Neuronal stem cell (in vitro differentiated cells): ENCODE measurements at regions not wholly inside any gene's neighbourhood (a gene's known extent, or its start where the extent isn't known, plus 50 kb on each side); places are given as distances from the start of the nearest gene placed in this dataset.

Experiments
- DNase-seq: peaks from one replicate; pipeline ENCODE4 v3.0.0-alpha.2; 2013; ENCODE audit warnings: low spot score
- H2AFZ ChIP-seq: one replicate; pipeline ENCODE4 v1.6.1; 2013; ENCODE audit warnings: mild to moderate bottlenecking, low read length, inconsistent platforms
- H2AK5ac ChIP-seq: 2 replicates; pipeline ENCODE4 v1.6.1; 2013; ENCODE audit warnings: low read depth, mild to moderate bottlenecking, inconsistent platforms, low read length, moderate library complexity, mixed read lengths
- H2BK120ac ChIP-seq: 2 replicates; pipeline ENCODE4 v1.6.1; 2013; ENCODE audit warnings: low read depth, mild to moderate bottlenecking, inconsistent platforms, low read length, moderate library complexity, mixed read lengths
- H2BK12ac ChIP-seq: one replicate; pipeline ENCODE4 v1.6.1; 2013; ENCODE audit warnings: low read length, inconsistent platforms
- H2BK15ac ChIP-seq: 2 replicates; pipeline ENCODE4 v1.6.1; 2013; ENCODE audit warnings: mild to moderate bottlenecking, low read length, inconsistent platforms, mixed read lengths
- H2BK5ac ChIP-seq: one replicate; pipeline ENCODE4 v1.6.1; 2013; ENCODE audit warnings: inconsistent platforms, mild to moderate bottlenecking, low read length, moderate library complexity
- H3K14ac ChIP-seq: one replicate; pipeline ENCODE4 v1.6.1; 2013; ENCODE audit warnings: low read length, inconsistent platforms
- H3K18ac ChIP-seq: 2 replicates; pipeline ENCODE4 v1.6.1; 2013; ENCODE audit warnings: low read length, inconsistent platforms
- H3K23ac ChIP-seq: 2 replicates; pipeline ENCODE4 v1.6.1; 2013; ENCODE audit warnings: low read depth, mild to moderate bottlenecking, mixed read lengths, low read length, inconsistent platforms; ENCODE audit not compliant: poor library complexity
- H3K27ac ChIP-seq: replicated peaks from 3 replicates; pipeline ENCODE4 v1.5.1; 2013; ENCODE audit warnings: low read length, inconsistent platforms
- H3K27me3 ChIP-seq, 3 experiments: 2 replicates each; pipeline ENCODE4 v1.6.1; 2013; ENCODE audit warnings: low read length in 3 of 3, mild to moderate bottlenecking in 2 of 3, inconsistent platforms in 1 of 3, low read depth in 1 of 3, mixed read lengths in 1 of 3, moderate library complexity in 1 of 3; ENCODE audit not compliant: control insufficient read depth in 3 of 3, insufficient read depth in 3 of 3
- H3K36me3 ChIP-seq, 2 donors: replicated peaks in 1 of 2; 2 replicates each; pipeline ENCODE4 v1.6.1; 2013; ENCODE audit warnings: low read length in 2 of 2; ENCODE audit not compliant: control insufficient read depth in 2 of 2, insufficient read depth in 2 of 2
- H3K4ac ChIP-seq: 2 replicates; pipeline ENCODE4 v1.6.1; 2013; ENCODE audit warnings: inconsistent platforms, mild to moderate bottlenecking, low read length, moderate library complexity
- H3K4me1 ChIP-seq, 2 donors: 1 replicate in 1 of 2; 2 replicates in 1 of 2; pipeline ENCODE4 v1.6.1; 2013; ENCODE audit warnings: low read length in 2 of 2, low read depth in 1 of 2; ENCODE audit not compliant: control insufficient read depth in 2 of 2, insufficient read depth in 1 of 2
- H3K4me2 ChIP-seq: one replicate; pipeline ENCODE4 v1.6.1; 2013; ENCODE audit warnings: mild to moderate bottlenecking, low read length, inconsistent platforms; ENCODE audit not compliant: insufficient read depth, poor library complexity, severe bottlenecking
- H3K4me3 ChIP-seq, 2 donors: 2 replicates each; pipeline ENCODE4 v1.5.1; 2013; ENCODE audit warnings: low read length in 2 of 2, mild to moderate bottlenecking in 2 of 2, inconsistent platforms in 1 of 2, moderate library complexity in 1 of 2
- H3K79me1 ChIP-seq: one replicate; pipeline ENCODE4 v1.6.1; 2013; ENCODE audit warnings: low read depth, mild to moderate bottlenecking, inconsistent platforms, low read length, moderate library complexity
- H3K9ac ChIP-seq: one replicate; pipeline ENCODE4 v1.6.1; 2013; ENCODE audit warnings: mild to moderate bottlenecking, low read depth, low read length, inconsistent platforms; ENCODE audit not compliant: poor library complexity
- H3K9me3 ChIP-seq, 2 donors: replicated peaks in 1 of 2; 2 replicates each; pipeline versions ENCODE3 to v1.6.1; 2013; ENCODE audit warnings: low read length in 2 of 2, mild to moderate bottlenecking in 2 of 2, inconsistent platforms in 1 of 2, low read depth in 1 of 2, mixed read lengths in 1 of 2, moderate library complexity in 1 of 2; ENCODE audit not compliant: control insufficient read depth in 2 of 2, insufficient read depth in 1 of 2
- H4K8ac ChIP-seq: one replicate; pipeline ENCODE4 v1.6.1; 2013; ENCODE audit warnings: low read depth, mild to moderate bottlenecking, inconsistent platforms, low read length, moderate library complexity
- H4K91ac ChIP-seq: one replicate; pipeline ENCODE4 v1.6.1; 2013; ENCODE audit warnings: low read length, low read depth, mild to moderate bottlenecking, inconsistent platforms; ENCODE audit not compliant: poor library complexity
- WGBS, 2 donors: extraction: QIAGEN DNeasy Blood & Tissue Kit; methylation state at CpG; one replicate each; pipeline ENCODE4 v1.1.7; 2013; ENCODE audit warnings: missing lambda C conversion rate in 2 of 2, mixed read lengths in 1 of 2; ENCODE audit not compliant: insufficient read length in 2 of 2, insufficient replicate concordance in 1 of 2; ENCODE audit errors: extremely low coverage in 2 of 2; 5-methylcytosine and 5-hydroxymethylcytosine counted together

DNA sequence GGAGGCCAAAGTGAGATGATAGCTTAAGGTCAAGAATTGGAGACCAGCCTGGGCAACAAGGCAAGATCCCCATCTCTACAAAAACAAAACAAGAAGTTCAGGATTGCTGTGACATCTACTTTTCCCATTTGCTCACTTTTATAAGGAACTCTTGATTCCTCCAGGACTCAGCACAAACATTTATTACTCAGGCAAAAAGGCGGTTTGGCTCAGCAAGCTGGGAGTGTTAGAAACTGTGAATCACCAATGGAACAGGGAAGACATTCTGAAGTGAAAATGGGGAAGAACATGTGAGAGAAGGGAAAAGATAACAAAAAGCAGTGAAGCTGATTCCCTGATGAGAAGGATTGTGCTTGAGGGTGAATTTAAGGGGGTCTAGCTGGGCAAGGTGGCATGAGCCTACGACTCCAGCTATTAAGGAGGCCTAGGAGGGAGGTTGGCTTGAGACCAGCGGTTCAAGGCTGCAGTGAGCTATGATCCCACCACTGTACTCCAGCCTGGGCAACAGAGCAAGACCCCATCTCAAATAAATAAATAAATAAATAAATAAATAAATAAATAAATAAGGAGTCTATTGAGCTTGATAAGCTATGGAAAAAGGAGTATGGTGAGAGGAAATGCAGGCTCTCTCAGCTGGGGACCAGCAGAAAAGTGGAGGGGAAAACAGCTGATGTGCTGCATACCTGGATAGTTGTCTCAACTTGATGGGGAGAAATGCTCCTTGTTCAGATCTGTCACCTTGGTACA lies 65.4 kb upstream of the HDDC2 start:
- no peak overlapping the region for H4K91ac ChIP-seq
- H3K23ac ChIP-seq = no peak overlapping the region
- H3K27ac ChIP-seq = no peak overlapping the region
- H2BK15ac ChIP-seq = no peak overlapping the region
- H3K36me3 ChIP-seq = no peaks in the 10 kb centered on the region
- H3K9me3 ChIP-seq = no peaks in the 10 kb centered on the region
- no peak overlapping the region for H3K14ac ChIP-seq
- no peak for DNase-seq
- H2BK5ac ChIP-seq = no peak overlapping the region
- H3K4me1 ChIP-seq = peaks cover 10 to 13% of the 10 kb centered on the region in 2 donors
- H2BK12ac ChIP-seq = no peak overlapping the region
- H3K4ac ChIP-seq = no peak overlapping the region
- no peak overlapping the region for H3K4me3 ChIP-seq
- H3K27me3 ChIP-seq = peaks cover 0 to 50% (median 12%) of the 10 kb centered on the region in 3 experiments
- no CpG with 5 or more reads among the region's 3 CpGs for WGBS, 2 donors
- H3K9ac ChIP-seq = no peak overlapping the region
- H3K18ac ChIP-seq = no peak overlapping the region
- no peak overlapping the region for H4K8ac ChIP-seq
- no peak overlapping the region for H2AK5ac ChIP-seq
- no peak overlapping the region for H3K4me2 ChIP-seq
- H3K79me1 ChIP-seq = no peaks in the 10 kb centered on the region
- H2BK120ac ChIP-seq = no peak overlapping the region
- H2AFZ ChIP-seq = no peak overlapping the region

- H2BK15ac ChIP-seq = no peak overlapping the region
- no peaks in the 10 kb centered on the region for H3K4me1 ChIP-seq
- H2BK120ac ChIP-seq = no peak overlapping the region
- no peak overlapping the region for H3K4me3 ChIP-seq
- no CpG with 5 or more reads among the region's 8 CpGs for WGBS, 2 donors
- H2AFZ ChIP-seq = no peak overlapping the region
- H2BK5ac ChIP-seq = no peak overlapping the region
- no peak overlapping the region for H3K18ac ChIP-seq
- H3K9me3 ChIP-seq = no peaks in the 10 kb centered on the region
- H2AK5ac ChIP-seq = no peak overlapping the region
- no peak for DNase-seq
- H3K79me1 ChIP-seq = no peaks in the 10 kb centered on the region
- no peak overlapping the region for H2BK12ac ChIP-seq
- no peak overlapping the region for H3K27ac ChIP-seq
- no peak overlapping the region for H4K8ac ChIP-seq
- no peak overlapping the region for H3K4ac ChIP-seq
- H3K9ac ChIP-seq = no peak overlapping the region
- H3K4me2 ChIP-seq = no peak overlapping the region
- no peak overlapping the region for H4K91ac ChIP-seq
- H3K23ac ChIP-seq = no peak overlapping the region
- H3K27me3 ChIP-seq = peaks cover 0 to 32% (median 2%) of the 10 kb centered on the region in 3 experiments
- H3K36me3 ChIP-seq = no peaks in the 10 kb centered on the region
- no peak overlapping the region for H3K14ac ChIP-seq
These were observed 68.6 kb upstream of the HDDC2 start for GRCh38 chr6:125370343-125370742.

GRCh38 chr6:125375013-125375412 lies 73.2 kb upstream of the HDDC2 start:
- Histone ChIP-seq H3K9me3 (no peaks in the 10 kb centered on the region), H3K79me1 (no peaks in the 10 kb centered on the region), H3K4me1 (peaks cover 0 to 5% of the 10 kb centered on the region in 2 donors), H2BK5ac (no peak overlapping the region), H2AFZ (no peak overlapping the region), H3K27ac (no peak overlapping the region), H3K9ac (no peak overlapping the region), H3K4me2 (no peak overlapping the region), H2AK5ac (no peak overlapping the region), H3K4me3 (no peak overlapping the region), H2BK120ac (no peak overlapping the region), H4K8ac (no peak overlapping the region), H3K18ac (no peak overlapping the region), H2BK12ac (no peak overlapping the region), H3K36me3 (no peaks in the 10 kb centered on the region), H3K4ac (no peak overlapping the region), H3K27me3 (peaks cover 0 to 16% (median 0%) of the 10 kb centered on the region in 3 experiments), H4K91ac (no peak overlapping the region), H2BK15ac (no peak overlapping the region), H3K23ac (no peak overlapping the region), H3K14ac (no peak overlapping the region)
- WGBS, 2 donors = no CpG with 5 or more reads among the region's 2 CpGs
- no peak for DNase-seq

GRCh38 chr6:125375821-125376220 lies 74.1 kb upstream of the HDDC2 start:
- Histone ChIP-seq H4K8ac (no peak overlapping the region), H3K4me3 (no peak overlapping the region), H3K14ac (no peak overlapping the region), H3K79me1 (no peaks in the 10 kb centered on the region), H3K9me3 (no peaks in the 10 kb centered on the region), H3K4me2 (no peak overlapping the region), H2BK5ac (no peak overlapping the region), H3K4ac (no peak overlapping the region), H2BK15ac (no peak overlapping the region), H3K36me3 (no peaks in the 10 kb centered on the region), H2BK120ac (no peak overlapping the region), H4K91ac (no peak overlapping the region), H3K27ac (no peak overlapping the region), H2AK5ac (no peak overlapping the region), H3K9ac (no peak overlapping the region), H3K23ac (no peak overlapping the region), H3K27me3 (peaks cover 0 to 12% (median 0%) of the 10 kb centered on the region in 3 experiments), H3K18ac (no peak overlapping the region), H3K4me1 (peaks cover 0 to 5% of the 10 kb centered on the region in 2 donors), H2BK12ac (no peak overlapping the region), H2AFZ (no peak overlapping the region)
- DNase-seq = no peak
